Ovary (tissue), 3 donors: ENCODE measurements at regions not wholly inside any gene's neighbourhood (a gene's known extent, or its start where the extent isn't known, plus 50 kb on each side); places are given as distances from the start of the nearest gene placed in this dataset.

Experiments used
- CTCF ChIP-seq, 3 donors: fragments of 450-650 bp in 2 of 3; fragments of 200-600 bp in 1 of 3; IDR thresholded peaks; one replicate each; pipeline versions ENCODE4 v1.5.1 to v1.8.0; 2016 to 2022; ENCODE audit warnings: antibody characterized with exemption in 3 of 3, mild to moderate bottlenecking in 1 of 3
- EP300 ChIP-seq: sonication (generic); formaldehyde crosslinking; IDR thresholded peaks from one replicate; pipeline ENCODE4 v1.6.1; 2017; ENCODE audit warnings: antibody characterized with exemption
- POLR2A ChIP-seq: fragments of 450-650 bp; IDR thresholded peaks from one replicate; pipeline ENCODE4 v1.6.1; 2017; ENCODE audit warnings: antibody characterized with exemption, mild to moderate bottlenecking, moderate library complexity
- donor health status: DM: no; HTN: no; CAD: no.

GRCh38 chr10:45061982-45062381 is 61.3 kb downstream of the ZNF22 start:
- no peak for TF ChIP-seq CTCF (IDR thresholded peaks at IDR 0.05)
- TF ChIP-seq POLR2A = no peak
- no peak for TF ChIP-seq EP300
